MM.1S (cell line): ENCODE measurements at regions not wholly inside any gene's neighbourhood (a gene's known extent, or its start where the extent isn't known, plus 50 kb on each side); places are given as distances from the start of the nearest gene placed in this dataset.

ENCODE experiments used
- EZH2 ChIP-seq: fragments of 300-600 bp; sonication (generic); optimal IDR thresholded peaks from 2 replicates; pipeline ENCODE3; 2017; ENCODE audit warnings: low read depth, mild to moderate bottlenecking, antibody characterized with exemption, low read length, mixed read lengths
- EZH2phosphoT487 ChIP-seq: fragments of 300-600 bp; sonication (generic); IDR thresholded peaks from 2 replicates; pipeline ENCODE4 v1.6.1; 2018; ENCODE audit warnings: antibody characterized with exemption, low read length
- TF ChIP-seq, protein P1 (sequence below): fragments of 300-600 bp; sonication (generic); IDR thresholded peaks from 2 replicates; pipeline ENCODE4 v1.5.1; 2016; ENCODE audit warnings: antibody characterized with exemption, low read length, mixed read lengths

DNA sequence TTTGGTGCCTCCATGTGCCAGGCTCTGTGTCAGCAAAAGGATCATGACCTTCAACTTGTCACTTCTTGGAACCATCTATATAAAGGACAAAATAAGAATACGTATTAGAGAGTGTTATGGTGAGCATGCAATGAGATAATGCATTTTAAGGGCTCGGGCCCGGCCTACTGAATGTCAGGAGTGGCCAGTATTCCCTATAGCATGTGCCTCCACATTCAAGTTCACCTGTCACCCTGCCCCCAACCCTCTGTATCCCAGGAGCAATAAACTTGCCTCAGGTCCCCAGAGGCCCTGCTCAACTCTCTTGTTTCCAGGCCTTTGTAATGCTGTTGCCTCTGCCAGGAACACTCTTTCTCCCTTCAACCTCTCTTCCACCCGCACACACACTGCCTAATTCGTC lies 90.2 kb upstream of the SLC6A11 start:
- TF ChIP-seq, protein P1, sequence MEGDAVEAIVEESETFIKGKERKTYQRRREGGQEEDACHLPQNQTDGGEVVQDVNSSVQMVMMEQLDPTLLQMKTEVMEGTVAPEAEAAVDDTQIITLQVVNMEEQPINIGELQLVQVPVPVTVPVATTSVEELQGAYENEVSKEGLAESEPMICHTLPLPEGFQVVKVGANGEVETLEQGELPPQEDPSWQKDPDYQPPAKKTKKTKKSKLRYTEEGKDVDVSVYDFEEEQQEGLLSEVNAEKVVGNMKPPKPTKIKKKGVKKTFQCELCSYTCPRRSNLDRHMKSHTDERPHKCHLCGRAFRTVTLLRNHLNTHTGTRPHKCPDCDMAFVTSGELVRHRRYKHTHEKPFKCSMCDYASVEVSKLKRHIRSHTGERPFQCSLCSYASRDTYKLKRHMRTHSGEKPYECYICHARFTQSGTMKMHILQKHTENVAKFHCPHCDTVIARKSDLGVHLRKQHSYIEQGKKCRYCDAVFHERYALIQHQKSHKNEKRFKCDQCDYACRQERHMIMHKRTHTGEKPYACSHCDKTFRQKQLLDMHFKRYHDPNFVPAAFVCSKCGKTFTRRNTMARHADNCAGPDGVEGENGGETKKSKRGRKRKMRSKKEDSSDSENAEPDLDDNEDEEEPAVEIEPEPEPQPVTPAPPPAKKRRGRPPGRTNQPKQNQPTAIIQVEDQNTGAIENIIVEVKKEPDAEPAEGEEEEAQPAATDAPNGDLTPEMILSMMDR = no peak
- TF ChIP-seq EZH2 (no peak), EZH2phosphoT487 (no peak)
